ENCODE measurements at regions not wholly inside any gene's neighbourhood (a gene's known extent, or its start where the extent isn't known, plus 50 kb on each side); places are given as distances from the start of the nearest gene placed in this dataset.

- no peak for DNase-seq
- Histone ChIP-seq H3K9me3 (no peaks in the 10 kb centered on the region), H3K4me3 (peak overlapping the region in 1 of 2 donors; percentile 46), H3K27ac (no peak overlapping the region), H3K4me1 (peaks cover 12% of the 10 kb centered on the region), H3K27me3 (no peaks in the 10 kb centered on the region), H3K36me3 (ENCODE audit: low read depth, missing control alignments) (no peaks in the 10 kb centered on the region)
- WGBS, 2 donors, result 53 to 64% methylated on average over 7 of the region's 7 CpGs
- intact Hi-C loops (cut with DNase I; ENCODE audit: low total_unique reads), result no loop called here
- TF ChIP-seq, protein P1, sequence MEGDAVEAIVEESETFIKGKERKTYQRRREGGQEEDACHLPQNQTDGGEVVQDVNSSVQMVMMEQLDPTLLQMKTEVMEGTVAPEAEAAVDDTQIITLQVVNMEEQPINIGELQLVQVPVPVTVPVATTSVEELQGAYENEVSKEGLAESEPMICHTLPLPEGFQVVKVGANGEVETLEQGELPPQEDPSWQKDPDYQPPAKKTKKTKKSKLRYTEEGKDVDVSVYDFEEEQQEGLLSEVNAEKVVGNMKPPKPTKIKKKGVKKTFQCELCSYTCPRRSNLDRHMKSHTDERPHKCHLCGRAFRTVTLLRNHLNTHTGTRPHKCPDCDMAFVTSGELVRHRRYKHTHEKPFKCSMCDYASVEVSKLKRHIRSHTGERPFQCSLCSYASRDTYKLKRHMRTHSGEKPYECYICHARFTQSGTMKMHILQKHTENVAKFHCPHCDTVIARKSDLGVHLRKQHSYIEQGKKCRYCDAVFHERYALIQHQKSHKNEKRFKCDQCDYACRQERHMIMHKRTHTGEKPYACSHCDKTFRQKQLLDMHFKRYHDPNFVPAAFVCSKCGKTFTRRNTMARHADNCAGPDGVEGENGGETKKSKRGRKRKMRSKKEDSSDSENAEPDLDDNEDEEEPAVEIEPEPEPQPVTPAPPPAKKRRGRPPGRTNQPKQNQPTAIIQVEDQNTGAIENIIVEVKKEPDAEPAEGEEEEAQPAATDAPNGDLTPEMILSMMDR (IDR thresholded peaks at IDR 0.05), result no peak
- TF ChIP-seq POLR2A (IDR thresholded peaks at IDR 0.05), result no peak
Observed at GRCh38 chr10:101284744-101285463, 55.6 kb upstream of the LBX1 start.

GRCh38 chr10:101285519-101286070, 56.3 kb upstream of the LBX1 start:
- peaks cover 12% of the 10 kb centered on the region for H3K4me1 ChIP-seq
- no peaks in the 10 kb centered on the region for H3K36me3 ChIP-seq (ENCODE audit: low read depth, missing control alignments)
- intact Hi-C loops (cut with DNase I; ENCODE audit: low total_unique reads), result no loop called here
- H3K27me3 ChIP-seq, result no peaks in the 10 kb centered on the region
- 29 to 44% methylated on average over 4 to 13 of the region's 15 CpGs for WGBS, 2 donors
- no peak for DNase-seq
- H3K9me3 ChIP-seq, result no peaks in the 10 kb centered on the region
- H3K4me3 ChIP-seq, result no peak overlapping the region
- no peak for TF ChIP-seq POLR2A (IDR thresholded peaks at IDR 0.05)
- TF ChIP-seq, protein P1 (IDR thresholded peaks at IDR 0.05), result no peak
- no peak overlapping the region for H3K27ac ChIP-seq

- H3K4me1 ChIP-seq, result peaks cover 15% of the 10 kb centered on the region
- H3K27me3 ChIP-seq, result no peaks in the 10 kb centered on the region
- 80 to 84% methylated on average over 12 of the region's 12 CpGs for WGBS, 2 donors
- no peaks in the 10 kb centered on the region for H3K36me3 ChIP-seq (ENCODE audit: low read depth, missing control alignments)
- TF ChIP-seq POLR2A (IDR thresholded peaks at IDR 0.05), result no peak
- TF ChIP-seq, protein P1 (IDR thresholded peaks at IDR 0.05), result no peak
- no peak overlapping the region for H3K27ac ChIP-seq
- H3K4me3 ChIP-seq, result no peak overlapping the region
- intact Hi-C loops (cut with DNase I; ENCODE audit: low total_unique reads), result no loop called here
- DNase-seq, result no peak
- no peaks in the 10 kb centered on the region for H3K9me3 ChIP-seq
Observed at GRCh38 chr10:101286248-101287046, 57.2 kb upstream of the LBX1 start.

DNA sequence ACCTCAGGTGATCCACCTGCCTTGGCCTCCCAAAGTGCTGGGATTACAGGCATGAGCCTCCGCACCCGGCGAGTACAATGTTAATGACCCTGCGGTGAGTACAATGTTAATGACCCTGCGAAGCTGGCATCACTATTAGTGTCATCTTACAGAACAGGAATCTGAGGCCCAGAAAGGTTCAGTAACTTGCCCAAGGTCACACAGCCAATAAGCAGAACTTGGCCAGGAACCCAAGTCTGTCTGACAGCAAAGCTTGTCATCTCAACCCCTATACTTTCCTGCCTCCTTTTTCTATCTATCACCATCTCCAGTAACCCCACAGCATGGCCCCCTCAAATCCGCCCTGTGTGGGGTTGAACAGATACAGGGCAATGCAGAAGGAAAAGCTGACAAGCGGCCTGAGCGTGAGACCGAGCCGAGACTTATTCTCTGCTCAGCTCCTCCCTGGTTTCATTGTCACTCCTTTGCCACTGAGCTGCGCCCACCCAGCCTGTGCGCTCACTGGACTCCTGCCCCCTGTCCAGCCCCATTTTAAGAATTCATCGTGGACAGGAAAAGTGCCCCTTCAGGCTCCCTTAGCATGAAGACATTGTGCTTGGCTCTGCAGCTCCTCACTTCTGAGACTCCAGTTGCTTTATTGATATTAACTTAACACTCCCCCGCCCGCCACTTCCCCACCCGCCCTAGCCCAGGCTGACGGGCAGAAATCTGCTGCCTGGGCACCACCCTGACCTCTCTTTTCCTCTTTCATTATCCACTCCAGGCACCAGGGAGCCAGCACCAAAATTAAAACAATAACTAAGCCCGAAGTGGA, 58.1 kb upstream of the LBX1 start:
- Histone ChIP-seq H3K36me3 (ENCODE audit: low read depth, missing control alignments) (no peaks in the 10 kb centered on the region), H3K27ac (no peak overlapping the region), H3K27me3 (no peaks in the 10 kb centered on the region), H3K9me3 (no peaks in the 10 kb centered on the region), H3K4me1 (peaks cover 16% of the 10 kb centered on the region), H3K4me3 (no peak overlapping the region)
- no peak for TF ChIP-seq POLR2A (IDR thresholded peaks at IDR 0.05)
- TF ChIP-seq, protein P1 (IDR thresholded peaks at IDR 0.05), result no peak
- intact Hi-C loops (cut with DNase I; ENCODE audit: low total_unique reads), result no loop called here
- 67 to 78% methylated on average over 17 to 18 of the region's 18 CpGs for WGBS, 2 donors
- no peak for DNase-seq

Measured in testis (tissue), 2 donors.